ENCODE measurements at regions not wholly inside any gene's neighbourhood (a gene's known extent, or its start where the extent isn't known, plus 50 kb on each side); places are given as distances from the start of the nearest gene placed in this dataset.

- Histone ChIP-seq H2AFZ (ENCODE audit: control insufficient read depth, low read length) (no peak overlapping the region), H3K27ac (ENCODE audit: control insufficient read depth, insufficient read depth, low read length) (no peak overlapping the region), H3K9me1 (ENCODE audit: control insufficient read depth, extremely low read depth, insufficient read depth, low read length) (no peaks in the 10 kb centered on the region), H4K20me1 (ENCODE audit: control insufficient read depth, extremely low read depth, insufficient read depth, low read length) (no peaks in the 10 kb centered on the region), H3K9me3 (ENCODE audit: control insufficient read depth, low read depth, low read length) (no peaks in the 10 kb centered on the region), H3K79me2 (ENCODE audit: control insufficient read depth, insufficient read depth, low read length) (no peaks in the 10 kb centered on the region), H3K4me2 (ENCODE audit: control insufficient read depth, extremely low read depth, insufficient read depth, low read depth, low read length) (no peak overlapping the region), H3K4me1 (ENCODE audit: control insufficient read depth, extremely low read depth, insufficient read depth, low read length) (no peaks in the 10 kb centered on the region), H3K27me3 (ENCODE audit: control insufficient read depth, extremely low read depth, insufficient read depth, low read length) (no peaks in the 10 kb centered on the region), H3K36me3 (ENCODE audit: control insufficient read depth in 2 of 2, extremely low read depth in 1 of 2, insufficient read depth in 2 of 2, low read length in 2 of 2) (no peaks in the 10 kb centered on the region), H3K4me3 (ENCODE audit: control insufficient read depth in 2 of 3, extremely low read depth in 1 of 3, insufficient read depth in 2 of 3, low read depth in 1 of 3, low read length in 3 of 3) (no peak overlapping the region), H3K9ac (ENCODE audit: control insufficient read depth, extremely low read depth, insufficient read depth, low read length) (no peak overlapping the region)
- dilution Hi-C loops (cut with MboI; ENCODE audit: extremely low pct_ligation_motif_present, low sequenced_read_pairs), result no loop called here
- DNase-seq (ENCODE audit: low read depth, low spot score) (no peak), FAIRE-seq (no peak)
- no peak for TF ChIP-seq EZH2 (IDR thresholded peaks at IDR 0.05; ENCODE audit: low read length)
- TF ChIP-seq, protein P1, sequence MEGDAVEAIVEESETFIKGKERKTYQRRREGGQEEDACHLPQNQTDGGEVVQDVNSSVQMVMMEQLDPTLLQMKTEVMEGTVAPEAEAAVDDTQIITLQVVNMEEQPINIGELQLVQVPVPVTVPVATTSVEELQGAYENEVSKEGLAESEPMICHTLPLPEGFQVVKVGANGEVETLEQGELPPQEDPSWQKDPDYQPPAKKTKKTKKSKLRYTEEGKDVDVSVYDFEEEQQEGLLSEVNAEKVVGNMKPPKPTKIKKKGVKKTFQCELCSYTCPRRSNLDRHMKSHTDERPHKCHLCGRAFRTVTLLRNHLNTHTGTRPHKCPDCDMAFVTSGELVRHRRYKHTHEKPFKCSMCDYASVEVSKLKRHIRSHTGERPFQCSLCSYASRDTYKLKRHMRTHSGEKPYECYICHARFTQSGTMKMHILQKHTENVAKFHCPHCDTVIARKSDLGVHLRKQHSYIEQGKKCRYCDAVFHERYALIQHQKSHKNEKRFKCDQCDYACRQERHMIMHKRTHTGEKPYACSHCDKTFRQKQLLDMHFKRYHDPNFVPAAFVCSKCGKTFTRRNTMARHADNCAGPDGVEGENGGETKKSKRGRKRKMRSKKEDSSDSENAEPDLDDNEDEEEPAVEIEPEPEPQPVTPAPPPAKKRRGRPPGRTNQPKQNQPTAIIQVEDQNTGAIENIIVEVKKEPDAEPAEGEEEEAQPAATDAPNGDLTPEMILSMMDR (optimal IDR thresholded peaks at IDR 0.05 in 1 of 3, IDR thresholded peaks at IDR 0.05 in 1 of 3, conservative IDR thresholded peaks at IDR 0.05 in 1 of 3; ENCODE audit: extremely low read depth in 1 of 3, insufficient read depth in 2 of 3, low read length in 3 of 3), result no peak
Observed at GRCh38 chr9:89715881-89716280, 111.1 kb downstream of the GADD45G start.

- Histone ChIP-seq H3K27me3 (ENCODE audit: control insufficient read depth, extremely low read depth, insufficient read depth, low read length) (no peaks in the 10 kb centered on the region), H3K9ac (ENCODE audit: control insufficient read depth, extremely low read depth, insufficient read depth, low read length) (no peak overlapping the region), H2AFZ (ENCODE audit: control insufficient read depth, low read length) (no peak overlapping the region), H3K36me3 (ENCODE audit: control insufficient read depth in 2 of 2, extremely low read depth in 1 of 2, insufficient read depth in 2 of 2, low read length in 2 of 2) (no peaks in the 10 kb centered on the region), H3K27ac (ENCODE audit: control insufficient read depth, insufficient read depth, low read length) (no peak overlapping the region), H3K9me3 (ENCODE audit: control insufficient read depth, low read depth, low read length) (no peaks in the 10 kb centered on the region), H3K4me3 (ENCODE audit: control insufficient read depth in 2 of 3, extremely low read depth in 1 of 3, insufficient read depth in 2 of 3, low read depth in 1 of 3, low read length in 3 of 3) (no peak overlapping the region), H3K9me1 (ENCODE audit: control insufficient read depth, extremely low read depth, insufficient read depth, low read length) (no peaks in the 10 kb centered on the region), H3K4me2 (ENCODE audit: control insufficient read depth, extremely low read depth, insufficient read depth, low read depth, low read length) (no peak overlapping the region), H4K20me1 (ENCODE audit: control insufficient read depth, extremely low read depth, insufficient read depth, low read length) (no peaks in the 10 kb centered on the region), H3K4me1 (ENCODE audit: control insufficient read depth, extremely low read depth, insufficient read depth, low read length) (no peaks in the 10 kb centered on the region), H3K79me2 (ENCODE audit: control insufficient read depth, insufficient read depth, low read length) (no peaks in the 10 kb centered on the region)
- DNase-seq (ENCODE audit: low read depth, low spot score), result no peak
- TF ChIP-seq, protein P1 (optimal IDR thresholded peaks at IDR 0.05 in 1 of 3, IDR thresholded peaks at IDR 0.05 in 1 of 3, conservative IDR thresholded peaks at IDR 0.05 in 1 of 3; ENCODE audit: extremely low read depth in 1 of 3, insufficient read depth in 2 of 3, low read length in 3 of 3), result no peak
- no peak for TF ChIP-seq EZH2 (IDR thresholded peaks at IDR 0.05; ENCODE audit: low read length)
- dilution Hi-C loops (cut with MboI; ENCODE audit: extremely low pct_ligation_motif_present, low sequenced_read_pairs), result no loop called here
- no peak for FAIRE-seq
Observed at GRCh38 chr9:89716559-89716958, 111.7 kb downstream of the GADD45G start.

Measured in keratinocyte (primary cell).